ENCODE measurements at regions not wholly inside any gene's neighbourhood (a gene's known extent, or its start where the extent isn't known, plus 50 kb on each side); places are given as distances from the start of the nearest gene placed in this dataset.

DNA sequence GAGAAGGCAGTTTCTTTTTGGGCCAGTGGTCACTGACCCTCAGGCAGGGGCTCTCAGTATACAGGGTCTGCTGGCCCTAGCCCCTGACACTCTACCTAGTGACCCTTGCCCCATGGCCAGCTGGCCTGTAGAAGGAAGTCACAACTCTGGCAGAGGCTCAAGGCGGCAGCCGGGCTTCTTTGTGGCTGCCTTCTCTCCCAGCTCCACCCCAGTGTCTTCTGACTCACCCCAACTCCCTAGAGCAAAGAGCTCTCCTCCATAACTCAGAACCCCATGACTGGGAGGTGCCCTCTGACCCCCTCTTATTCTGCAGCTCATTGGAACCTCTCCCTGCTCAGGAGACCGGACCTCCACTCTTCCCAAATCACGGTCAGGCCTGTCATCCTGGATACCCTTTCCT is 358.2 kb downstream of the FGFR2 start:
- Histone ChIP-seq H3K4me3 (ENCODE audit: low read depth, low read length) (no peak overlapping the region), H3K79me2 (no peaks in the 10 kb centered on the region), H3K36me3 (ENCODE audit: control insufficient read depth, insufficient read depth, low read length) (no peaks in the 10 kb centered on the region), H3K27ac (no peak overlapping the region), H2AFZ (no peak overlapping the region), H3K9ac (no peak overlapping the region), H3K4me2 (ENCODE audit: low read length) (no peak overlapping the region), H3K9me3 (ENCODE audit: control insufficient read depth, low read length) (no peaks in the 10 kb centered on the region), H3K4me1 (peaks cover 4% of the 10 kb centered on the region), H3K27me3 (ENCODE audit: control insufficient read depth, insufficient read depth, low read length) (no peaks in the 10 kb centered on the region)
- TF ChIP-seq, protein P1, sequence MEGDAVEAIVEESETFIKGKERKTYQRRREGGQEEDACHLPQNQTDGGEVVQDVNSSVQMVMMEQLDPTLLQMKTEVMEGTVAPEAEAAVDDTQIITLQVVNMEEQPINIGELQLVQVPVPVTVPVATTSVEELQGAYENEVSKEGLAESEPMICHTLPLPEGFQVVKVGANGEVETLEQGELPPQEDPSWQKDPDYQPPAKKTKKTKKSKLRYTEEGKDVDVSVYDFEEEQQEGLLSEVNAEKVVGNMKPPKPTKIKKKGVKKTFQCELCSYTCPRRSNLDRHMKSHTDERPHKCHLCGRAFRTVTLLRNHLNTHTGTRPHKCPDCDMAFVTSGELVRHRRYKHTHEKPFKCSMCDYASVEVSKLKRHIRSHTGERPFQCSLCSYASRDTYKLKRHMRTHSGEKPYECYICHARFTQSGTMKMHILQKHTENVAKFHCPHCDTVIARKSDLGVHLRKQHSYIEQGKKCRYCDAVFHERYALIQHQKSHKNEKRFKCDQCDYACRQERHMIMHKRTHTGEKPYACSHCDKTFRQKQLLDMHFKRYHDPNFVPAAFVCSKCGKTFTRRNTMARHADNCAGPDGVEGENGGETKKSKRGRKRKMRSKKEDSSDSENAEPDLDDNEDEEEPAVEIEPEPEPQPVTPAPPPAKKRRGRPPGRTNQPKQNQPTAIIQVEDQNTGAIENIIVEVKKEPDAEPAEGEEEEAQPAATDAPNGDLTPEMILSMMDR (IDR thresholded peaks at IDR 0.05) = no peak

DNA sequence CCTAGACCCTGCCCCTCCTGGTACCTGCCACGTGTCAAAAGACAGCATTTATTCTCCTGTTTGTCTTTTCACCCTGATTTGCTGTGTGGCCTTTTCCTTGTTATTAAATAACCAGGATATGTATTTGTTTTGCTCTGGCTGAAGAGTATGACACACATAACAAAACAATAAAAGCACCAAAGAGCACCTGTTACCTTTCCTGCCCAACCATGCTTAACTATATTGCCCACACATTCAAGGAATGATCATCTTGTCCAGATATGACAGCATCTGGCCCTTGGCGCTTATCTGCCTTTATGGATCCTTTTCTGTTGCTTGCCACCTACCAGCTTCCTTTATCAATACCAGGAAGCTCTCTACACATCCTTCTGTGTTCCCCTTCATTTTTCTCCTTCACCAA is 357.7 kb downstream of the FGFR2 start:
- Histone ChIP-seq H3K27me3 (ENCODE audit: control insufficient read depth, insufficient read depth, low read length) (no peaks in the 10 kb centered on the region), H3K9ac (no peak overlapping the region), H2AFZ (no peak overlapping the region), H3K4me3 (ENCODE audit: low read depth, low read length) (no peak overlapping the region), H3K27ac (no peak overlapping the region), H3K36me3 (ENCODE audit: control insufficient read depth, insufficient read depth, low read length) (no peaks in the 10 kb centered on the region), H3K79me2 (no peaks in the 10 kb centered on the region), H3K9me3 (ENCODE audit: control insufficient read depth, low read length) (no peaks in the 10 kb centered on the region), H3K4me2 (ENCODE audit: low read length) (no peak overlapping the region), H3K4me1 (peaks cover 4% of the 10 kb centered on the region)
- TF ChIP-seq, protein P1 (IDR thresholded peaks at IDR 0.05) = no peak

DNA sequence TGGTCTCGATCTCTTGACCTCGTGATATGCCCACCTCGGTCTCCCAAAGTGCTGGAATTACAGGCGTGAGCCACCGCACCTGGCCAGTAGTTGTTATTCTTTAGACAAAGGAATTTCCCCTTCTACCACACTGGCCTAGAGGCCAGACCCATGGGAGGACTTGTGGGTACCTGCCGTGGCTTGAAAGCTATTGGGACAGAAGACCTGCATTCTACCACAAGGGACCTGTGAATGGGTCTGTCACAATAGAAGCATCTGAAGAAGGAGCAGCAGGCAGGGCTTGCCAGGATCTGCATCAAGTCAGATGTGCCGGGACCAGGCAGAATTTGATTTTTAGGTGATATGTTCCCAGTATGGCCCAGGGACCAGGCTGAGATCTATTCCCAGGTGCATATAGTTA is 356.9 kb downstream of the FGFR2 start:
- H3K27ac ChIP-seq = no peak overlapping the region
- peaks cover 4% of the 10 kb centered on the region for H3K4me1 ChIP-seq
- no peaks in the 10 kb centered on the region for H3K36me3 ChIP-seq (ENCODE audit: control insufficient read depth, insufficient read depth, low read length)
- TF ChIP-seq, protein P1 (IDR thresholded peaks at IDR 0.05) = no peak
- H2AFZ ChIP-seq = no peak overlapping the region
- H3K9me3 ChIP-seq (ENCODE audit: control insufficient read depth, low read length) = no peaks in the 10 kb centered on the region
- H3K79me2 ChIP-seq = no peaks in the 10 kb centered on the region
- H3K4me2 ChIP-seq (ENCODE audit: low read length) = no peak overlapping the region
- no peaks in the 10 kb centered on the region for H3K27me3 ChIP-seq (ENCODE audit: control insufficient read depth, insufficient read depth, low read length)
- H3K4me3 ChIP-seq (ENCODE audit: low read depth, low read length) = no peak overlapping the region
- H3K9ac ChIP-seq = no peak overlapping the region

DNA sequence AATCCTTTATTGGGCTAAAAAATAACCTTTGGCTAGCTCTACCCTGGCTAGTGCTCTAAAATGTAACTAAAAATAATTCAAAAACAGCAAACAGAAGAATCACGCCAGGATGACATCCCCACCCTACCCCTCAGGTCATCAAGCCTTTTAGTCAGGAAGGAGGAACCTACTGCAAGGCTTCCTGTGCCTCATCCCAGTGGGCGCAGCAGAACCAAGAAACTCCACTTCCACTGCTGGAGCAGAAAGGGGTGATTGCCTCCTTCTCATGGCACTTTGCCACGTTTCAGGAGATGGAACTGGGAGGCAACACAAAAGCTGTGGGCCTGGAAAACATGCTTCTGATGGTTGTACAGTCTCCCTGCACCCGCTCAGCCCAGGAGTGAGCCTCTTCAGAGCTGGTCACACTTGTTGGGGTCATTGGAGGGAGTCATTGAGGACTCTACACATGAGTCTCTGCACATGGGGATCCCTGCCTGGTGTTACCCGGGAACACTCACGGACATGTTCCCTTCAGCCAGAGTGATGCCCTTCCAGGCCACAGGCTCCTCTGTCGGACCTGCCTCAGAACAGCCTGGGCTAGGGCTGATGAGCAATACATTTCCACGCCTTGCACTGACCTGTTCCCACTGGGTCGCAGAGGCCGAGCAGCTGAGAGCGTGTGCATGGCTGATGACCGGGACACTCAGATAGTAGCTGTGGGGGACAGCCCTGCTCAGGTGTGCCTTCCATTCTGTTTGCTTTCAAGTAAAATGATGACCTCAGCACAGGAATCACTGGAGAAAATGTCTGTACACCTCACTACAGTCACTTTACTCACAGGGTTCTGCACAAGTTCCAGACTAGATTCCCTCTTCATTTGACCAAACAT is 355.3 kb downstream of the FGFR2 start:
- Histone ChIP-seq H3K9ac (no peak overlapping the region), H3K27ac (no peak overlapping the region), H3K9me3 (ENCODE audit: control insufficient read depth, low read length) (no peaks in the 10 kb centered on the region), H3K27me3 (ENCODE audit: control insufficient read depth, insufficient read depth, low read length) (no peaks in the 10 kb centered on the region), H3K79me2 (no peaks in the 10 kb centered on the region), H3K4me1 (peaks cover 4% of the 10 kb centered on the region), H2AFZ (no peak overlapping the region), H3K36me3 (ENCODE audit: control insufficient read depth, insufficient read depth, low read length) (no peaks in the 10 kb centered on the region), H3K4me3 (ENCODE audit: low read depth, low read length) (no peak overlapping the region), H3K4me2 (ENCODE audit: low read length) (no peak overlapping the region)
- TF ChIP-seq, protein P1 (IDR thresholded peaks at IDR 0.05) = no peak
